Breast epithelium (tissue), 3 donors: ENCODE measurements at regions not wholly inside any gene's neighbourhood (a gene's known extent, or its start where the extent isn't known, plus 50 kb on each side); places are given as distances from the start of the nearest gene placed in this dataset.
A peak's percentile ranks its signal among the peaks of the same experiment; 100 is the strongest.

Source experiments
- POLR2A ChIP-seq: fragments of 450-650 bp; IDR thresholded peaks from one replicate; pipeline ENCODE4 v1.6.1; 2016; ENCODE audit warnings: antibody characterized with exemption, mild to moderate bottlenecking, moderate library complexity
- POLR2AphosphoS5 ChIP-seq, 3 donors: sonication (generic); formaldehyde crosslinking; IDR thresholded peaks; one replicate each; pipeline ENCODE4 v1.6.1; 2017; ENCODE audit warnings: antibody characterized with exemption in 3 of 3
- TF ChIP-seq, protein P1 (sequence below), 3 donors: fragments of 450-650 bp; IDR thresholded peaks; one replicate each; pipeline ENCODE4 v1.5.1; 2016 to 2017; ENCODE audit warnings: antibody characterized with exemption in 3 of 3, mild to moderate bottlenecking in 3 of 3, moderate library complexity in 3 of 3

DNA sequence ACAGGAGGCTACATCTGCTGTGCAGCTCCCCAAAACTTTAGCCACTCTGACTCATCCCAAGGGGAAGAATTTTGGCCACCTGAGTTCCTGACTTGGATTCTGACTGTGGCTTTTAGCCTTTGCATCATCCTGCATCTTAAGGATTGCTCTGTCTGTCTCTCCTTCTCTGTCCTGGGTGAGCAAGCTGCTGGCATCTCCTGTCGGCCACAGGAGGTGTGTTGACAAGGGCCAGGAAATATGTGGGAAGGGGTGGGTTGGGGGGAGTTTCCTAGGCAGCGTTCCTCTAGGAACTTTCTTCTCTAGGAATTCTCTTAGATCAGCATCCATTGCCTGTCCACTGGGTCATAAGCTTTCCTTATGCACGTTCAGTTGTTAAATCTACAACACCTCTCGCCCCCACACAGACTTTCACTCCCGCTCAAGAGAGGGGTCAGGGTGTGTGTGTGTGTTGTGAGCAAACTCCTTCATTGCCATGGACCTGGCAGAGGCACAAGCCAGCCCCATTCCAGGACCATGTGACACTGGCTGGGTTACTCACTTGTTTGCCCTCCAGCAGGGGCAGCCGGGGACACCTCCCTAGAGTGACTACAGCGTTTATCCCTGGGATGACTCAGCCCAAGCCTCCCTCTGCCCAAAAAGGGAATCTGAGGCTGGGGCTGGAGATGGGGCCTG, 145.0 kb upstream of the DUSP10 start:
- TF ChIP-seq, protein P1, sequence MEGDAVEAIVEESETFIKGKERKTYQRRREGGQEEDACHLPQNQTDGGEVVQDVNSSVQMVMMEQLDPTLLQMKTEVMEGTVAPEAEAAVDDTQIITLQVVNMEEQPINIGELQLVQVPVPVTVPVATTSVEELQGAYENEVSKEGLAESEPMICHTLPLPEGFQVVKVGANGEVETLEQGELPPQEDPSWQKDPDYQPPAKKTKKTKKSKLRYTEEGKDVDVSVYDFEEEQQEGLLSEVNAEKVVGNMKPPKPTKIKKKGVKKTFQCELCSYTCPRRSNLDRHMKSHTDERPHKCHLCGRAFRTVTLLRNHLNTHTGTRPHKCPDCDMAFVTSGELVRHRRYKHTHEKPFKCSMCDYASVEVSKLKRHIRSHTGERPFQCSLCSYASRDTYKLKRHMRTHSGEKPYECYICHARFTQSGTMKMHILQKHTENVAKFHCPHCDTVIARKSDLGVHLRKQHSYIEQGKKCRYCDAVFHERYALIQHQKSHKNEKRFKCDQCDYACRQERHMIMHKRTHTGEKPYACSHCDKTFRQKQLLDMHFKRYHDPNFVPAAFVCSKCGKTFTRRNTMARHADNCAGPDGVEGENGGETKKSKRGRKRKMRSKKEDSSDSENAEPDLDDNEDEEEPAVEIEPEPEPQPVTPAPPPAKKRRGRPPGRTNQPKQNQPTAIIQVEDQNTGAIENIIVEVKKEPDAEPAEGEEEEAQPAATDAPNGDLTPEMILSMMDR (IDR thresholded peaks at IDR 0.05) = peak in 1 of 3 donors; percentile 11
- TF ChIP-seq POLR2A (no peak), POLR2AphosphoS5 (IDR thresholded peaks at IDR 0.05) (peak in 2 of 3 donors; percentile 36 to 44)
